ENCODE measurements at regions not wholly inside any gene's neighbourhood (a gene's known extent, or its start where the extent isn't known, plus 50 kb on each side); places are given as distances from the start of the nearest gene placed in this dataset.
"Not testable (repeated sequence)": the region's sequence is repeated elsewhere in the genome, so short reads cannot be mapped to it uniquely, and the experiment has no call there.

- DNase-seq: no peak
Observed at GRCh38 chrX:115357326-115358120, 68.0 kb downstream of the LUZP4 start.

- not testable (repeated sequence) for DNase-seq
Observed at GRCh38 chrX:115359508-115359907, 70.0 kb downstream of the LUZP4 start.

GRCh38 chrX:115360220-115360781 is 70.8 kb downstream of the LUZP4 start:
- DNase-seq: no peak

GRCh38 chrX:115362334-115363095 is 73.0 kb downstream of the LUZP4 start:
- DNase-seq: peak; percentile 17

- no peak for DNase-seq
Observed at GRCh38 chrX:115363372-115363771, 73.9 kb downstream of the LUZP4 start.

GRCh38 chrX:115363897-115364296 is 74.4 kb downstream of the LUZP4 start:
- DNase-seq: no peak

- DNase-seq: no peak
Observed at GRCh38 chrX:115364670-115365069, 75.2 kb downstream of the LUZP4 start.

GRCh38 chrX:115366535-115366934 is 77.0 kb downstream of the LUZP4 start:
- DNase-seq: no peak

- DNase-seq: no peak
Observed at GRCh38 chrX:115367455-115367854, 77.9 kb downstream of the LUZP4 start.

GRCh38 chrX:115367951-115368350 is 78.4 kb downstream of the LUZP4 start:
- DNase-seq: no peak

- no peak for DNase-seq
Observed at GRCh38 chrX:115368876-115369275, 79.4 kb downstream of the LUZP4 start.

- no peak for DNase-seq
Observed at GRCh38 chrX:115372152-115372551, 82.6 kb downstream of the LUZP4 start.

- no peak for DNase-seq
Observed at GRCh38 chrX:115373308-115373707, 83.8 kb downstream of the LUZP4 start.

- no peak for DNase-seq
Observed at GRCh38 chrX:115378471-115378870, 89.0 kb downstream of the LUZP4 start.

- DNase-seq: no peak
Observed at GRCh38 chrX:115387327-115387726, 97.8 kb downstream of the LUZP4 start.

GRCh38 chrX:115388879-115389278 is 99.4 kb downstream of the LUZP4 start:
- DNase-seq: no peak

GRCh38 chrX:115390078-115390477 is 100.6 kb downstream of the LUZP4 start:
- DNase-seq: no peak

- no peak for DNase-seq
Observed at GRCh38 chrX:115392031-115392430, 102.5 kb downstream of the LUZP4 start.

- no peak for DNase-seq
Observed at GRCh38 chrX:115392871-115393270, 103.4 kb downstream of the LUZP4 start.

GRCh38 chrX:115393271-115393670 is 103.8 kb downstream of the LUZP4 start:
- no peak for DNase-seq

- not testable (repeated sequence) for DNase-seq
Observed at GRCh38 chrX:115394806-115395205, 105.3 kb downstream of the LUZP4 start.

- DNase-seq: no peak
Observed at GRCh38 chrX:115399306-115399705, 109.8 kb downstream of the LUZP4 start.

GRCh38 chrX:115400960-115401359 is 111.4 kb downstream of the LUZP4 start:
- no peak for DNase-seq

GRCh38 chrX:115402299-115402698 is 112.8 kb downstream of the LUZP4 start:
- DNase-seq: no peak
